Adrenal gland (tissue), 9 donors: ENCODE measurements at regions not wholly inside any gene's neighbourhood (a gene's known extent, or its start where the extent isn't known, plus 50 kb on each side); places are given as distances from the start of the nearest gene placed in this dataset.
"Not testable (repeated sequence)": the region's sequence is repeated elsewhere in the genome, so short reads cannot be mapped to it uniquely, and the experiment has no call there.

Experiments
- DNase-seq, 7 donors: peaks; one replicate each; pipeline ENCODE4 v3.0.0-alpha.2; 2019 to 2020
- H3K27ac ChIP-seq, 5 donors: fragments of 200-600 bp; sonication (generic) in 4 of 5; 1 replicate in 3 of 5; 2 replicates in 2 of 5; pipeline versions ENCODE4 v1.5.1 to v1.8.0; 2016 to 2020; ENCODE audit warnings: mild to moderate bottlenecking in 1 of 5
- H3K27me3 ChIP-seq: fragments of 200-600 bp; 2 replicates; pipeline ENCODE4 v1.8.0; 2021
- H3K36me3 ChIP-seq, 2 donors: fragments of 200-600 bp; replicated peaks in 1 of 2; 1 replicate in 1 of 2; 2 replicates in 1 of 2; pipeline versions ENCODE4 v1.5.1 to v1.8.0; 2018 to 2022
- H3K4me1 ChIP-seq, 2 donors: fragments of 200-600 bp; replicated peaks in 1 of 2; 1 replicate in 1 of 2; 2 replicates in 1 of 2; pipeline versions ENCODE4 v1.5.1 to v1.8.0; 2018 to 2021
- H3K4me3 ChIP-seq, 4 donors: fragments of 200-600 bp; sonication (generic) in 3 of 4; one replicate each; pipeline ENCODE4 v1.5.1; 2016 to 2018
- H3K9me3 ChIP-seq, 3 donors: fragments of 200-600 bp; sonication (generic) in 1 of 3; replicated peaks in 1 of 3; 1 replicate in 2 of 3; 2 replicates in 1 of 3; pipeline versions ENCODE4 v1.5.1 to v1.8.0; 2016 to 2021
- CTCF ChIP-seq, 6 experiments: fragments of 450-650 bp in 4 of 6; fragments of 200-600 bp in 2 of 6; sonication (generic) in 1 of 6; IDR thresholded peaks; 1 replicate in 5 of 6; 2 replicates in 1 of 6; pipeline versions ENCODE4 v1.5.1 to v1.8.0; 2016 to 2021; ENCODE audit warnings: antibody characterized with exemption in 6 of 6, mild to moderate bottlenecking in 2 of 6, moderate library complexity in 1 of 6
- POLR2A ChIP-seq, 2 donors: fragments of 450-650 bp; IDR thresholded peaks; one replicate each; pipeline ENCODE4 v1.6.1; 2017; ENCODE audit warnings: antibody characterized with exemption in 2 of 2, mild to moderate bottlenecking in 2 of 2, moderate library complexity in 1 of 2
- WGBS, 4 donors: extraction: QIAGEN DNeasy Blood & Tissue Kit in 2 of 4; methylation state at CpG; one replicate each; pipeline versions ENCODE4 v1.1.5 to v1.1.7; 2013 to 2017; 5-methylcytosine and 5-hydroxymethylcytosine counted together
- intact Hi-C, 2 donors: fragments of 100-400 bp; cut with DNase I; formaldehyde crosslinking; loops; one replicate each; pipeline versions ENCODE4 v1.14.1 to v1.15.0; 2022 to 2023
- donor health status: healthy with polysubstance abuse.
- donor health status: Bipolar disorder and iron deficiency.
- donor health status: DM: yes; HTN: yes; CAD: no.
- donor health status: DM: no; HTN: no; CAD: no.
- donor health status: DM: no; HTN: no; CAD: no.

GRCh38 chr10:53440601-53441000 lies 668.0 kb upstream of the MBL2 start:
- H3K27ac ChIP-seq = no peak overlapping the region
- intact Hi-C loops = no loop called here
- H3K36me3 ChIP-seq = no peaks in the 10 kb centered on the region
- 88 to 93% (median 89%) methylated on average over 3 of the region's 3 CpGs for WGBS, 4 donors
- TF ChIP-seq CTCF (IDR thresholded peaks at IDR 0.05) = no peak
- no peak for TF ChIP-seq POLR2A (IDR thresholded peaks at IDR 0.05)
- no peak for DNase-seq
- H3K27me3 ChIP-seq = no peaks in the 10 kb centered on the region
- no peak overlapping the region for H3K4me3 ChIP-seq
- H3K4me1 ChIP-seq = no peaks in the 10 kb centered on the region
- H3K9me3 ChIP-seq = no peaks in the 10 kb centered on the region

- H3K27me3 ChIP-seq, H3K4me3 ChIP-seq, H3K27ac ChIP-seq, H3K9me3 ChIP-seq, H3K36me3 ChIP-seq, DNase-seq, intact Hi-C loops, H3K4me1 ChIP-seq: not testable (repeated sequence)
- WGBS, 4 donors = 52 to 62% (median 56%) methylated on average over 9 of the region's 9 CpGs
Observed at GRCh38 chr10:53439075-53439474, 666.5 kb upstream of the MBL2 start.

- H3K4me3 ChIP-seq = no peak overlapping the region
- WGBS, 4 donors = 71 to 77% (median 73%) methylated on average over 4 of the region's 4 CpGs
- no peaks in the 10 kb centered on the region for H3K4me1 ChIP-seq
- no peaks in the 10 kb centered on the region for H3K27me3 ChIP-seq
- TF ChIP-seq CTCF (IDR thresholded peaks at IDR 0.05) (no peak), POLR2A (IDR thresholded peaks at IDR 0.05) (no peak)
- intact Hi-C loops = no loop called here
- H3K27ac ChIP-seq = no peak overlapping the region
- H3K9me3 ChIP-seq = no peaks in the 10 kb centered on the region
- no peaks in the 10 kb centered on the region for H3K36me3 ChIP-seq
- DNase-seq = no peak
Observed at GRCh38 chr10:53434413-53434812, 661.8 kb upstream of the MBL2 start.

GRCh38 chr10:53432035-53432434 lies 659.5 kb upstream of the MBL2 start:
- WGBS, 4 donors = 65 to 80% (median 73%) methylated on average over 2 of the region's 2 CpGs
- no peak for DNase-seq
- H3K9me3 ChIP-seq = no peaks in the 10 kb centered on the region
- H3K4me1 ChIP-seq = no peaks in the 10 kb centered on the region
- H3K4me3 ChIP-seq = no peak overlapping the region
- TF ChIP-seq CTCF (IDR thresholded peaks at IDR 0.05) (no peak), POLR2A (IDR thresholded peaks at IDR 0.05) (no peak)
- intact Hi-C loops = no loop called here
- no peaks in the 10 kb centered on the region for H3K36me3 ChIP-seq
- no peak overlapping the region for H3K27ac ChIP-seq
- H3K27me3 ChIP-seq = no peaks in the 10 kb centered on the region

GRCh38 chr10:53430974-53431373 lies 658.4 kb upstream of the MBL2 start:
- intact Hi-C loops = no loop called here
- Histone ChIP-seq H3K4me3 (no peak overlapping the region), H3K36me3 (no peaks in the 10 kb centered on the region), H3K4me1 (no peaks in the 10 kb centered on the region), H3K9me3 (no peaks in the 10 kb centered on the region), H3K27me3 (no peaks in the 10 kb centered on the region), H3K27ac (no peak overlapping the region)
- DNase-seq = no peak
- no peak for TF ChIP-seq CTCF (IDR thresholded peaks at IDR 0.05)
- no peak for TF ChIP-seq POLR2A (IDR thresholded peaks at IDR 0.05)
- 68 to 84% (median 74%) methylated on average over 4 of the region's 4 CpGs for WGBS, 4 donors
